WTC11 (cell line): ENCODE measurements at regions not wholly inside any gene's neighbourhood (a gene's known extent, or its start where the extent isn't known, plus 50 kb on each side); places are given as distances from the start of the nearest gene placed in this dataset.

Source experiments
- ATF1 ChIP-seq: sonication (generic); formaldehyde crosslinking; IDR thresholded peaks from 2 replicates; pipeline ENCODE4 v1.8.1; 2023; ENCODE audit warnings: mild to moderate bottlenecking, moderate library complexity, missing genetic modification reagents
- CREB1 ChIP-seq: sonication (generic); formaldehyde crosslinking; IDR thresholded peaks from 2 replicates; pipeline ENCODE4 v1.8.0; 2023; ENCODE audit warnings: mild to moderate bottlenecking, missing genetic modification reagents
- FOXJ3 ChIP-seq: sonication (generic); formaldehyde crosslinking; IDR thresholded peaks from 2 replicates; pipeline ENCODE4 v1.9.0; 2021; ENCODE audit warnings: missing genetic modification reagents, mild to moderate bottlenecking, borderline replicate concordance
- FOXP1 ChIP-seq: sonication (generic); formaldehyde crosslinking; IDR thresholded peaks from 2 replicates; pipeline ENCODE4 v1.8.0; 2022; ENCODE audit warnings: missing genetic modification reagents, mild to moderate bottlenecking, moderate library complexity, borderline replicate concordance
- GABPB1 ChIP-seq: sonication (generic); formaldehyde crosslinking; IDR thresholded peaks from 2 replicates; pipeline ENCODE4 v1.8.1; 2023; ENCODE audit warnings: mild to moderate bottlenecking, missing genetic modification reagents
- TEAD4 ChIP-seq: sonication (generic); formaldehyde crosslinking; IDR thresholded peaks from 2 replicates; pipeline ENCODE4 v1.8.0; 2022; ENCODE audit warnings: mild to moderate bottlenecking, missing genetic modification reagents
- ZNF138 ChIP-seq: sonication (generic); formaldehyde crosslinking; conservative IDR thresholded peaks from 2 replicates; pipeline ENCODE4 v1.8.1; 2022; ENCODE audit warnings: mild to moderate bottlenecking, moderate library complexity, missing genetic modification reagents
- TF ChIP-seq, protein P1 (sequence below): fragments of 200-600 bp; IDR thresholded peaks from 2 replicates; pipeline ENCODE4 v1.8.0; 2022; ENCODE audit warnings: antibody characterized with exemption
- TF ChIP-seq, protein P2 (sequence below): sonication (generic); formaldehyde crosslinking; IDR thresholded peaks from 2 replicates; pipeline ENCODE4 v1.8.0; 2022; ENCODE audit warnings: mild to moderate bottlenecking, missing genetic modification reagents
- TF ChIP-seq, protein P3 (sequence below): sonication (generic); formaldehyde crosslinking; IDR thresholded peaks from 2 replicates; pipeline ENCODE4 v1.8.1; 2022; ENCODE audit warnings: mild to moderate bottlenecking, missing genetic modification reagents, moderate library complexity, borderline replicate concordance
- TF ChIP-seq, protein P4 (sequence below): sonication (generic); formaldehyde crosslinking; IDR thresholded peaks from 2 replicates; pipeline ENCODE4 v1.8.1; 2023; ENCODE audit warnings: mild to moderate bottlenecking, missing genetic modification reagents, moderate library complexity
- TF ChIP-seq, protein P5 (sequence below): fragments of 250-450 bp; sonication (Bioruptor Pico); IDR thresholded peaks from 2 replicates; pipeline ENCODE4 v1.9.0; 2021; ENCODE audit warnings: moderate library complexity, mild to moderate bottlenecking, inconsistent platforms, borderline replicate concordance
- TF ChIP-seq, protein P6 (sequence below): sonication (generic); formaldehyde crosslinking; IDR thresholded peaks from 2 replicates; pipeline ENCODE4 v1.8.1; 2022; ENCODE audit warnings: mild to moderate bottlenecking, moderate library complexity, missing genetic modification reagents
- TF ChIP-seq, protein P7 (sequence below): sonication (generic); formaldehyde crosslinking; IDR thresholded peaks from 2 replicates; pipeline ENCODE4 v1.8.1; 2022; ENCODE audit warnings: low read depth, missing genetic modification reagents, borderline replicate concordance

DNA sequence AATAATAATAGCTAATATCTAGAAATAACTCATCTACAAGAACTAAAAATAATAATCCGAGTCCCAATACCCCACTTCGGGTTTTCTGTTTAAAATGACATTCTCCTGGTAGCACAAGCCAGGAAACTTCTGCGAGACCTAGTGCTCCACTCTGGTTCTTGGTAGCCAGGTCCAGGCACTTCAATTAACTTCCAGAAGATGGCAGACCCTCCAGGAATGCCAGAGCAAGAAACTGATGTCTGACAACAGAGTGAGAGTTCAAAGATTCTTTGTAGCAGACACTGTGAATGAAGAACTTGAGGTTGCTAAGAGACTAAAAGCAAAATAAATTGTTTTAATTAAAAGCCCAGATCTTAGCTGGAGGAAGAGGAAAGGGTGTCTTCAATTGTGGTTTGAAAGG, 1963.3 kb upstream of the CDH9 start:
- TF ChIP-seq FOXP1 (CRISPR knock-in tag), result no peak
- TF ChIP-seq, protein P1, sequence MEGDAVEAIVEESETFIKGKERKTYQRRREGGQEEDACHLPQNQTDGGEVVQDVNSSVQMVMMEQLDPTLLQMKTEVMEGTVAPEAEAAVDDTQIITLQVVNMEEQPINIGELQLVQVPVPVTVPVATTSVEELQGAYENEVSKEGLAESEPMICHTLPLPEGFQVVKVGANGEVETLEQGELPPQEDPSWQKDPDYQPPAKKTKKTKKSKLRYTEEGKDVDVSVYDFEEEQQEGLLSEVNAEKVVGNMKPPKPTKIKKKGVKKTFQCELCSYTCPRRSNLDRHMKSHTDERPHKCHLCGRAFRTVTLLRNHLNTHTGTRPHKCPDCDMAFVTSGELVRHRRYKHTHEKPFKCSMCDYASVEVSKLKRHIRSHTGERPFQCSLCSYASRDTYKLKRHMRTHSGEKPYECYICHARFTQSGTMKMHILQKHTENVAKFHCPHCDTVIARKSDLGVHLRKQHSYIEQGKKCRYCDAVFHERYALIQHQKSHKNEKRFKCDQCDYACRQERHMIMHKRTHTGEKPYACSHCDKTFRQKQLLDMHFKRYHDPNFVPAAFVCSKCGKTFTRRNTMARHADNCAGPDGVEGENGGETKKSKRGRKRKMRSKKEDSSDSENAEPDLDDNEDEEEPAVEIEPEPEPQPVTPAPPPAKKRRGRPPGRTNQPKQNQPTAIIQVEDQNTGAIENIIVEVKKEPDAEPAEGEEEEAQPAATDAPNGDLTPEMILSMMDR, result no peak
- TF ChIP-seq ZNF138 (CRISPR knock-in tag), result no peak
- TF ChIP-seq, protein P2, sequence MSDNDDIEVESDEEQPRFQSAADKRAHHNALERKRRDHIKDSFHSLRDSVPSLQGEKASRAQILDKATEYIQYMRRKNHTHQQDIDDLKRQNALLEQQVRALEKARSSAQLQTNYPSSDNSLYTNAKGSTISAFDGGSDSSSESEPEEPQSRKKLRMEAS (CRISPR knock-in tag), result no peak
- TF ChIP-seq, protein P3, sequence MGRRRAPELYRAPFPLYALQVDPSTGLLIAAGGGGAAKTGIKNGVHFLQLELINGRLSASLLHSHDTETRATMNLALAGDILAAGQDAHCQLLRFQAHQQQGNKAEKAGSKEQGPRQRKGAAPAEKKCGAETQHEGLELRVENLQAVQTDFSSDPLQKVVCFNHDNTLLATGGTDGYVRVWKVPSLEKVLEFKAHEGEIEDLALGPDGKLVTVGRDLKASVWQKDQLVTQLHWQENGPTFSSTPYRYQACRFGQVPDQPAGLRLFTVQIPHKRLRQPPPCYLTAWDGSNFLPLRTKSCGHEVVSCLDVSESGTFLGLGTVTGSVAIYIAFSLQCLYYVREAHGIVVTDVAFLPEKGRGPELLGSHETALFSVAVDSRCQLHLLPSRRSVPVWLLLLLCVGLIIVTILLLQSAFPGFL, result no peak
- TF ChIP-seq, protein P4, sequence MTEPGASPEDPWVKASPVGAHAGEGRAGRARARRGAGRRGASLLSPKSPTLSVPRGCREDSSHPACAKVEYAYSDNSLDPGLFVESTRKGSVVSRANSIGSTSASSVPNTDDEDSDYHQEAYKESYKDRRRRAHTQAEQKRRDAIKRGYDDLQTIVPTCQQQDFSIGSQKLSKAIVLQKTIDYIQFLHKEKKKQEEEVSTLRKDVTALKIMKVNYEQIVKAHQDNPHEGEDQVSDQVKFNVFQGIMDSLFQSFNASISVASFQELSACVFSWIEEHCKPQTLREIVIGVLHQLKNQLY (CRISPR knock-in tag), result no peak
- TF ChIP-seq, protein P5, sequence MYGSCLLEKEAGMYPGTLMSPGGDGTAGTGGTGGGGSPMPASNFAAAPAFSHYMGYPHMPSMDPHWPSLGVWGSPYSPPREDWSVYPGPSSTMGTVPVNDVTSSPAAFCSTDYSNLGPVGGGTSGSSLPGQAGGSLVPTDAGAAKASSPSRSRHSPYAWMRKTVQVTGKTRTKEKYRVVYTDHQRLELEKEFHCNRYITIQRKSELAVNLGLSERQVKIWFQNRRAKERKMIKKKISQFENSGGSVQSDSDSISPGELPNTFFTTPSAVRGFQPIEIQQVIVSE (CRISPR knock-in tag), result no peak
- TF ChIP-seq FOXJ3, result no peak
- TF ChIP-seq, protein P6, sequence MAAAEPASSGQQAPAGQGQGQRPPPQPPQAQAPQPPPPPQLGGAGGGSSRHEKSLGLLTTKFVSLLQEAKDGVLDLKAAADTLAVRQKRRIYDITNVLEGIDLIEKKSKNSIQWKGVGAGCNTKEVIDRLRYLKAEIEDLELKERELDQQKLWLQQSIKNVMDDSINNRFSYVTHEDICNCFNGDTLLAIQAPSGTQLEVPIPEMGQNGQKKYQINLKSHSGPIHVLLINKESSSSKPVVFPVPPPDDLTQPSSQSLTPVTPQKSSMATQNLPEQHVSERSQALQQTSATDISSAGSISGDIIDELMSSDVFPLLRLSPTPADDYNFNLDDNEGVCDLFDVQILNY (CRISPR knock-in tag), result no peak
- TF ChIP-seq ATF1 (CRISPR knock-in tag), result no peak
- no peak for TF ChIP-seq CREB1 (CRISPR knock-in tag)
- no peak for TF ChIP-seq GABPB1 (CRISPR knock-in tag)
- TF ChIP-seq, protein P7, sequence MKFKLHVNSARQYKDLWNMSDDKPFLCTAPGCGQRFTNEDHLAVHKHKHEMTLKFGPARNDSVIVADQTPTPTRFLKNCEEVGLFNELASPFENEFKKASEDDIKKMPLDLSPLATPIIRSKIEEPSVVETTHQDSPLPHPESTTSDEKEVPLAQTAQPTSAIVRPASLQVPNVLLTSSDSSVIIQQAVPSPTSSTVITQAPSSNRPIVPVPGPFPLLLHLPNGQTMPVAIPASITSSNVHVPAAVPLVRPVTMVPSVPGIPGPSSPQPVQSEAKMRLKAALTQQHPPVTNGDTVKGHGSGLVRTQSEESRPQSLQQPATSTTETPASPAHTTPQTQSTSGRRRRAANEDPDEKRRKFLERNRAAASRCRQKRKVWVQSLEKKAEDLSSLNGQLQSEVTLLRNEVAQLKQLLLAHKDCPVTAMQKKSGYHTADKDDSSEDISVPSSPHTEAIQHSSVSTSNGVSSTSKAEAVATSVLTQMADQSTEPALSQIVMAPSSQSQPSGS (CRISPR knock-in tag), result no peak
- TF ChIP-seq TEAD4, result no peak
